HEK293 (cell line): ENCODE measurements at regions not wholly inside any gene's neighbourhood (a gene's known extent, or its start where the extent isn't known, plus 50 kb on each side); places are given as distances from the start of the nearest gene placed in this dataset.

Experiments
- CTCF ChIA-PET: fragments of 350-600 bp; formaldehyde crosslinking; extraction: SDS; loops from one replicate; lab custom pipeline; 2021; ENCODE audit warnings: antibody characterized with exemption; lab: Yijun Ruan, JAX
- POLR2A ChIA-PET: fragments of 300-600 bp; formaldehyde crosslinking; extraction: SDS; loops from one replicate; lab custom pipeline; 2020; ENCODE audit warnings: antibody characterized with exemption, inconsistent platforms; lab: Yijun Ruan, JAX
- H3K27ac ChIP-seq: fragments of 200-500 bp; sonication (Bioruptor generic); 2 replicates; pipeline ENCODE4 v1.5.1; 2014; ENCODE audit warnings: low read depth, low read length, control low read depth, inconsistent platforms; ENCODE audit errors: extremely low read depth
- H3K36me3 ChIP-seq, 2 experiments: fragments of 200-500 bp in 1 of 2; sonication (Bioruptor generic) in 1 of 2; 1 replicate in 1 of 2; 2 replicates in 1 of 2; pipeline ENCODE4 v1.5.1; 2014 to 2017; ENCODE audit warnings: inconsistent platforms in 2 of 2, low read length in 2 of 2; ENCODE audit not compliant: control insufficient read depth in 2 of 2, insufficient read depth in 1 of 2
- H3K4me1 ChIP-seq: fragments of 200-500 bp; sonication (Bioruptor generic); 2 replicates; pipeline ENCODE4 v1.5.1; 2014; ENCODE audit warnings: mild to moderate bottlenecking, low read length, inconsistent platforms; ENCODE audit not compliant: control insufficient read depth, insufficient read depth
- H3K4me3 ChIP-seq: 2 replicates; pipeline ENCODE4 v1.5.1; 2011; ENCODE audit warnings: low read depth, mild to moderate bottlenecking, control low read depth, low read length, moderate library complexity
- H3K9me3 ChIP-seq: fragments of 200-500 bp; sonication (Bioruptor generic); 2 replicates; pipeline ENCODE4 v1.5.1; 2014; ENCODE audit warnings: low read depth, low read length, inconsistent platforms; ENCODE audit not compliant: control insufficient read depth, insufficient read depth
- GLI2 ChIP-seq: fragments of 450-650 bp; formaldehyde crosslinking; IDR thresholded peaks from 2 replicates; pipeline ENCODE4; 2017; ENCODE audit warnings: missing biosample characterization, missing genetic modification characterization, low read depth, borderline replicate concordance
- MYNN ChIP-seq: fragments of 450-650 bp; formaldehyde crosslinking; IDR thresholded peaks from 2 replicates; pipeline ENCODE4 v1.5.1; 2016; ENCODE audit warnings: missing biosample characterization, missing genetic modification characterization, borderline replicate concordance
- RBAK ChIP-seq: fragments of 450-650 bp; formaldehyde crosslinking; IDR thresholded peaks from 2 replicates; pipeline ENCODE4 v1.5.1; 2016; ENCODE audit warnings: missing biosample characterization, missing genetic modification characterization
- TCF7L2 ChIP-seq: IDR thresholded peaks from 2 replicates; pipeline ENCODE4 v1.6.1; 2011; ENCODE audit warnings: low read depth, mild to moderate bottlenecking, inconsistent platforms, low read length, moderate library complexity, borderline replicate concordance
- ZNF138 ChIP-seq: fragments of 450-650 bp; formaldehyde crosslinking; IDR thresholded peaks from 2 replicates; pipeline ENCODE4 v1.5.1; 2016; ENCODE audit warnings: missing biosample characterization, missing genetic modification characterization, borderline replicate concordance
- ZNF155 ChIP-seq: fragments of 450-650 bp; formaldehyde crosslinking; IDR thresholded peaks from 2 replicates; pipeline ENCODE4 v1.5.1; 2016; ENCODE audit warnings: missing biosample characterization, missing genetic modification characterization
- ZNF274 ChIP-seq, 2 experiments: fragments of 200-500 bp in 1 of 2; fragments of 450-650 bp in 1 of 2; sonication (Bioruptor generic) in 1 of 2; formaldehyde crosslinking in 1 of 2; IDR thresholded peaks; 2 replicates each; pipeline versions ENCODE4 v1.5.1 to v1.6.1; 2014 to 2016; ENCODE audit warnings: borderline replicate concordance in 1 of 2, inconsistent platforms in 1 of 2, low read length in 1 of 2, missing biosample characterization in 1 of 2, missing genetic modification characterization in 1 of 2
- ZNF37A ChIP-seq: fragments of 450-650 bp; IDR thresholded peaks from 2 replicates; pipeline ENCODE4 v1.5.1; 2018; ENCODE audit warnings: missing biosample characterization, missing genetic modification characterization
- ZNF391 ChIP-seq: fragments of 450-650 bp; formaldehyde crosslinking; IDR thresholded peaks from 2 replicates; pipeline ENCODE4 v1.5.1; 2016; ENCODE audit warnings: low read depth, missing biosample characterization, missing genetic modification characterization, borderline replicate concordance
- ZNF394 ChIP-seq: fragments of 450-650 bp; formaldehyde crosslinking; IDR thresholded peaks from 2 replicates; pipeline ENCODE4 v1.5.1; 2016; ENCODE audit warnings: missing biosample characterization, missing genetic modification characterization, mild to moderate bottlenecking, moderate library complexity, borderline replicate concordance
- ZNF701 ChIP-seq: fragments of 450-650 bp; formaldehyde crosslinking; IDR thresholded peaks from 2 replicates; pipeline ENCODE4 v1.5.1; 2016; ENCODE audit warnings: missing biosample characterization, missing genetic modification characterization
- ZNF791 ChIP-seq: fragments of 450-650 bp; formaldehyde crosslinking; IDR thresholded peaks from 2 replicates; pipeline ENCODE4 v1.5.1; 2016; ENCODE audit warnings: missing biosample characterization, missing genetic modification characterization
- ZNF837 ChIP-seq: fragments of 450-650 bp; formaldehyde crosslinking; IDR thresholded peaks from 2 replicates; pipeline ENCODE4 v1.5.1; 2016; ENCODE audit warnings: missing biosample characterization, missing genetic modification characterization
- TF ChIP-seq, protein P1 (sequence below): fragments of 450-650 bp; formaldehyde crosslinking; IDR thresholded peaks from 2 replicates; pipeline ENCODE4 v1.5.1; 2016; ENCODE audit warnings: missing biosample characterization, missing genetic modification characterization
- TF ChIP-seq, protein P2 (sequence below): fragments of 450-650 bp; formaldehyde crosslinking; IDR thresholded peaks from 2 replicates; pipeline ENCODE4 v1.5.1; 2016; ENCODE audit warnings: missing biosample characterization, missing genetic modification characterization
- TF ChIP-seq, protein P3 (sequence below): fragments of 450-650 bp; formaldehyde crosslinking; IDR thresholded peaks from 2 replicates; pipeline ENCODE4 v1.5.1; 2016; ENCODE audit warnings: missing biosample characterization, missing genetic modification characterization, borderline replicate concordance
- TF ChIP-seq, protein P4 (sequence below): fragments of 450-650 bp; formaldehyde crosslinking; IDR thresholded peaks from 2 replicates; pipeline ENCODE4 v1.5.1; 2016; ENCODE audit warnings: missing biosample characterization, missing genetic modification characterization
- TF ChIP-seq, protein P5 (sequence below): fragments of 450-650 bp; formaldehyde crosslinking; IDR thresholded peaks from 2 replicates; pipeline ENCODE4 v1.5.1; 2016; ENCODE audit warnings: missing biosample characterization, missing genetic modification characterization

DNA sequence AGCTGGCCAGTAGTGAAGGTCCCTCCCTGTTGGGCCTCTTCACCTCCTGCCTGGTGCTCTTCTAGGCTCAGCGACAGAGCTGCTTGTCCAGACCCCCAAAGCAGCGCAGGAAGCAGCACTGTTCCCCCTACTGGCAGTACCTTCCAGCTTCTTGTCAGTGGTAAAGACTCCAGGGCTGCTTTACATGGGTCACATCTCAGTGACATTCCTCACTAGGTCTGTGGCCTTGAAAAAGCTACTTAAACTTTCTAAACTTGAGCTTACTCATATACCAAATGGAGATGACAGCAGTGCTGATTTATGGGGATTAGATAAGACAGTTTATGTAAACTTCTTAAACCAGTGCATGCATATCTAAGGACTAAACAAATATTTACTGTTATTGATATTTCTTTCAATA is 117.3 kb downstream of the FAT4 start (continued):
- TF ChIP-seq RBAK = no peak
- no peak for TF ChIP-seq ZNF837 (tag by site-specific recombination)

DNA sequence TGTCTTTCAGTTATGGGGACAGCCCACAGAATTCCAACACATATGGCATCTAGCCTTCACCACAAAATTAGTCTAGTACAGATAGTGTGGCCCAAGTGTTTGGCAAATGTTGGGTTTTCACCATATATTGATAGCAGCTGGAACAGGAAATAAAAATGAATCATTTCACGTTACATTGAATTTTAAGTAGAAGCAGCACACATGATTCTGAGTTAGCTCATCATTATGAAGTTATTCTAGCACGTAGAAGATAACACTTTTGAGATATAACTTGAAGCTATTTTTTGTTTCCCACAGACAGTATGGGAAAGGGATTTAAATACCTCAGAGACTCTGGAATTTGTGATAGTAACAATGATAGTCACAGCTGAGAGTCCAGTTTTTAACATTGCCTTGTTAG is 118.7 kb downstream of the FAT4 start:
- TF ChIP-seq, protein P1, sequence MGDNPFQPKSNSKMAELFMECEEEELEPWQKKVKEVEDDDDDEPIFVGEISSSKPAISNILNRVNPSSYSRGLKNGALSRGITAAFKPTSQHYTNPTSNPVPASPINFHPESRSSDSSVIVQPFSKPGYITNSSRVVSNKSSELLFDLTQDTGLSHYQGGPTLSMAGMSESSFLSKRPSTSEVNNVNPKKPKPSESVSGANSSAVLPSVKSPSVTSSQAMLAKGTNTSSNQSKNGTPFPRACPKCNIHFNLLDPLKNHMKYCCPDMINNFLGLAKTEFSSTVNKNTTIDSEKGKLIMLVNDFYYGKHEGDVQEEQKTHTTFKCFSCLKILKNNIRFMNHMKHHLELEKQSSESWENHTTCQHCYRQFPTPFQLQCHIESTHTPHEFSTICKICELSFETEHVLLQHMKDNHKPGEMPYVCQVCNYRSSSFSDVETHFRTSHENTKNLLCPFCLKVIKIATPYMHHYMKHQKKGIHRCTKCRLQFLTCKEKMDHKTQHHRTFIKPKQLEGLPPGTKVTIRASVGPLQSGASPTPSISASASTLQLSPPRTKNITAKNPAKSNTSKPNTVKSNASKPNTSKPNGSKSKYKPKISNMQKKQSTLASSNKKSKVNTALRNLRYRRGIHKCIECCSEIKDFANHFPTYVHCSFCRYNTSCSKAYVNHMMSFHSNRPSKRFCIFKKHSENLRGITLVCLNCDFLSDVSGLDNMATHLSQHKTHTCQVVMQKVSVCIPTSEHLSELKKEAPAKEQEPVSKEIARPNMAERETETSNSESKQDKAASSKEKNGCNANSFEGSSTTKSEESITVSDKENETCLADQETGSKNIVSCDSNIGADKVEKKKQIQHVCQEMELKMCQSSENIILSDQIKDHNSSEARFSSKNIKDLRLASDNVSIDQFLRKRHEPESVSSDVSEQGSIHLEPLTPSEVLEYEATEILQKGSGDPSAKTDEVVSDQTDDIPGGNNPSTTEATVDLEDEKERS (tag by site-specific recombination) = no peak
- TF ChIP-seq GLI2 (tag by site-specific recombination) = no peak
- TF ChIP-seq ZNF791 = no peak
- TF ChIP-seq, protein P2, sequence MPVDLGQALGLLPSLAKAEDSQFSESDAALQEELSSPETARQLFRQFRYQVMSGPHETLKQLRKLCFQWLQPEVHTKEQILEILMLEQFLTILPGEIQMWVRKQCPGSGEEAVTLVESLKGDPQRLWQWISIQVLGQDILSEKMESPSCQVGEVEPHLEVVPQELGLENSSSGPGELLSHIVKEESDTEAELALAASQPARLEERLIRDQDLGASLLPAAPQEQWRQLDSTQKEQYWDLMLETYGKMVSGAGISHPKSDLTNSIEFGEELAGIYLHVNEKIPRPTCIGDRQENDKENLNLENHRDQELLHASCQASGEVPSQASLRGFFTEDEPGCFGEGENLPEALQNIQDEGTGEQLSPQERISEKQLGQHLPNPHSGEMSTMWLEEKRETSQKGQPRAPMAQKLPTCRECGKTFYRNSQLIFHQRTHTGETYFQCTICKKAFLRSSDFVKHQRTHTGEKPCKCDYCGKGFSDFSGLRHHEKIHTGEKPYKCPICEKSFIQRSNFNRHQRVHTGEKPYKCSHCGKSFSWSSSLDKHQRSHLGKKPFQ = no peak
- no peak for TF ChIP-seq MYNN (tag by site-specific recombination)
- no peak for TF ChIP-seq ZNF274 (IDR thresholded peaks at IDR 0.05; ENCODE audit: low read length)
- TF ChIP-seq ZNF274 (tag by site-specific recombination; IDR thresholded peaks at IDR 0.05; ENCODE audit: borderline replicate concordance) = no peak
- no peak for TF ChIP-seq TCF7L2
- TF ChIP-seq, protein P3, sequence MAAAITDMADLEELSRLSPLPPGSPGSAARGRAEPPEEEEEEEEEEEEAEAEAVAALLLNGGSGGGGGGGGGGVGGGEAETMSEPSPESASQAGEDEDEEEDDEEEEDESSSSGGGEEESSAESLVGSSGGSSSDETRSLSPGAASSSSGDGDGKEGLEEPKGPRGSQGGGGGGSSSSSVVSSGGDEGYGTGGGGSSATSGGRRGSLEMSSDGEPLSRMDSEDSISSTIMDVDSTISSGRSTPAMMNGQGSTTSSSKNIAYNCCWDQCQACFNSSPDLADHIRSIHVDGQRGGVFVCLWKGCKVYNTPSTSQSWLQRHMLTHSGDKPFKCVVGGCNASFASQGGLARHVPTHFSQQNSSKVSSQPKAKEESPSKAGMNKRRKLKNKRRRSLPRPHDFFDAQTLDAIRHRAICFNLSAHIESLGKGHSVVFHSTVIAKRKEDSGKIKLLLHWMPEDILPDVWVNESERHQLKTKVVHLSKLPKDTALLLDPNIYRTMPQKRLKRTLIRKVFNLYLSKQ (tag by site-specific recombination) = no peak
- TF ChIP-seq ZNF138 (tag by site-specific recombination) = no peak
- TF ChIP-seq ZNF701 = no peak
- no peak for TF ChIP-seq ZNF394 (tag by site-specific recombination)
- no peak for TF ChIP-seq ZNF391 (tag by site-specific recombination)
- TF ChIP-seq, protein P4, sequence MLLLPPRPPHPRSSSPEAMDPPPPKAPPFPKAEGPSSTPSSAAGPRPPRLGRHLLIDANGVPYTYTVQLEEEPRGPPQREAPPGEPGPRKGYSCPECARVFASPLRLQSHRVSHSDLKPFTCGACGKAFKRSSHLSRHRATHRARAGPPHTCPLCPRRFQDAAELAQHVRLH (tag by site-specific recombination) = no peak
- TF ChIP-seq, protein P5, sequence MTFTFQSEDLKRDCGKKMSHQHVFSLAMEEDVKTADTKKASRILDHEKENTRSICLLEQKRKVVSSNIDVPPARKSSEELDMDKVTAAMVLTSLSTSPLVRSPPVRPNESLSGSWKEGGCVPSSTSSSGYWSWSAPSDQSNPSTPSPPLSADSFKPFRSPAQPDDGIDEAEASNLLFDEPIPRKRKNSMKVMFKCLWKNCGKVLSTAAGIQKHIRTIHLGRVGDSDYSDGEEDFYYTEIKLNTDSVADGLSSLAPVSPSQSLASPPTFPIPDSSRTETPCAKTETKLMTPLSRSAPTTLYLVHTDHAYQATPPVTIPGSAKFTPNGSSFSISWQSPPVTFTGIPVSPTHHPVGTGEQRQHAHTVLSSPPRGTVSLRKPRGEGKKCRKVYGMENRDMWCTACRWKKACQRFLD (tag by site-specific recombination) = no peak
- TF ChIP-seq ZNF37A = no peak
- TF ChIP-seq ZNF155 (tag by site-specific recombination) = no peak
- Histone ChIP-seq H3K36me3 (no peaks in the 10 kb centered on the region), H3K4me3 (no peak overlapping the region), H3K27ac (no peak overlapping the region), H3K4me1 (no peaks in the 10 kb centered on the region), H3K9me3 (no peaks in the 10 kb centered on the region)
- CTCF ChIA-PET = interaction anchor here (1.1 kb wide), 1 partner anchor 119 kb away, joined by 3 read pairs; the partner anchor contains the start of gene FAT4
- POLR2A ChIA-PET = no interaction called here
